ENCODE measurements at regions not wholly inside any gene's neighbourhood (a gene's known extent, or its start where the extent isn't known, plus 50 kb on each side); places are given as distances from the start of the nearest gene placed in this dataset.
"Not testable (repeated sequence)": the region's sequence is repeated elsewhere in the genome, so short reads cannot be mapped to it uniquely, and the experiment has no call there.

DNA sequence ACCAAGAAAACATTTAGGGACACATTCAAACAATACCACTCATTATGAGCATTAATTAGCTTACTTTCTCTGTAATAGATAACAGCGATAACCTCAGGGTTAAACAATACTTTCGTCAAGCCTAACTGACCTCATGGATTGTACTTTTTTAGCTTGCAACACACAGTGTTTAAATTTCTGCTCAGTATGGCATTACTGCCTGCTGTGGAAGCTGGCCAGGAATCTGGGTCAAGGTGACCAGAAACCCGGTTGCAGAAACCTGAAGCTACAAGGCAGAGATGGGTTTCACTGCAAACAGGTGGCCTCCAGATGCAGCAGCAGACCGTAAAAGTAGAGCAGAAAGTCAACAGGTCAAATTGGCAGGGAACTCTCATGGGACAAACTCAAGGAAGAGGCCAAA, 123.8 kb upstream of the FHL2 start:
- DNase-seq = no peak

DNA sequence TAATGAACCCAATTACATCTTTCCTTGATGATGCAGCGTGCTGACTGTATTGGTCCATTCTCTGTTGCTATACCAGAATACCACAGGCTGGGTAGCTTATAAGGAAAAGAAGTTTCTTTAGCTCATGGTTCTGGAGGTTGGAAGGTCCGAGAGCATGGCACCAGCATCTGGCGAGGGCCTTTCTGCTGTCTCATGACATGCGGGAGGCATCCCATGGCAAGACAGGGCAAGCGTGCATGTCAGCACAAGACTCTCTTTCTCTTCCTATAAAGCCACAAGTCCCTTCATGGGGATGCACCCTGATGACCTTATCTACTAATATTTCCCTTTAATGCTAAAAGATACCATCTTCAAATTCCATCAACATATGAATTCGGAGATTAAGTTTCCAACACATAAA, 122.8 kb upstream of the FHL2 start:
- DNase-seq = no peak

DNA sequence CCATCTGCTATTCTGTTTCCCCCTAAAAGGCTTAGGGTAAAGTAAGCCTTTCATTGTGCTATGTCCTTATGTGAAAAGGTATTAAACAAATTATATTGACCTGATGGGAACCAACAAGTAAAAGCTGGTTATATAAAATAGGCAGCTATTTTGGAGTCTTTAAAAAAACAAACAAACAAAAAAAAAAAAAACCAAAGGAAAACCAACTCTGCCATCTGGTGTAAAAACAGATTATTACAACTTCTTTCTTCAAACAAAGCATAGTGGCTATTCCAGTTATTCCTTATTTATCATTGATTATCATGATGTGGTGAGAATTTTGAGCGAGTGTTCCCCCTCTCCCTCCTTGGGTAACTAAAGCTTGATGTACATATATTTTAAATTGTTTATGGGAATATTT, 122.3 kb upstream of the FHL2 start:
- DNase-seq = peak; percentile 7 to 20

DNA sequence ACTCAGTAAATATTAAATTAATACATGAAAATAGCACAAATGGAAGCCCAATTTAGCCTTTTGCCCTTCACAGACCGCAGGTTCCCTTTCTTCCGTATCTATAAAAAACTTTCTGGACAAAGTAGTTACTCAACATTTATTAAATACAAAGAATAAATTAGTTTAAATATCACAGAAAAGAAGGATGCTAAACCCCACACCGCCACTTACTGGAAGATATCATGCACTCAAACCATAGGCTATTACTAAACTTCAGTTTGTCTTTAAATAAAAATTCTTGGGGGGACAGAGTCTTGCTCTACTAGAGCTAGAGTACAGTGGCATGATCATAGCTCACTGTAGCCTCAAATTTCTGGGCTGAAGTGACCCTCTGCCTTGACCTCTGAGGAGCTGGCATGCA, 120.7 kb upstream of the FHL2 start:
- no peak for DNase-seq

DNA sequence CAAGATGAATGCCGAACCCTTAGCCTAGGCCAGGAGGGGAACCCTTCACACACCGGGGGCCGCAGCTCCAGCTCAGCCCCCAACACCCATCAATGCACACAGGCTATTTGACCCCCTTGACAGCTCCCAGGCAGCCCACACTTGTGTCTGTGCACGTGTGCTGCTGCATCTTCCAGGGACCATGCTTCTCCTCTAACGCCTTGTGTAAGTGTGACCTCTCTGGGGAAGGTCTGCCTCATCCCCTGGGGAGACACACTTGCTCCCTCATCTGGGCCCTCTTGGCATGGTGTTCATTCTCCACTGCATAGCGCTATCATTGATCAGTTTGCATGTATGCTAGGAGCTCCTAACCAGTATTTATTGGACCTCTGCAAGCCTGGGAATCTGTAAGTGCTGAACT, 120.0 kb upstream of the FHL2 start:
- no peak for DNase-seq

DNA sequence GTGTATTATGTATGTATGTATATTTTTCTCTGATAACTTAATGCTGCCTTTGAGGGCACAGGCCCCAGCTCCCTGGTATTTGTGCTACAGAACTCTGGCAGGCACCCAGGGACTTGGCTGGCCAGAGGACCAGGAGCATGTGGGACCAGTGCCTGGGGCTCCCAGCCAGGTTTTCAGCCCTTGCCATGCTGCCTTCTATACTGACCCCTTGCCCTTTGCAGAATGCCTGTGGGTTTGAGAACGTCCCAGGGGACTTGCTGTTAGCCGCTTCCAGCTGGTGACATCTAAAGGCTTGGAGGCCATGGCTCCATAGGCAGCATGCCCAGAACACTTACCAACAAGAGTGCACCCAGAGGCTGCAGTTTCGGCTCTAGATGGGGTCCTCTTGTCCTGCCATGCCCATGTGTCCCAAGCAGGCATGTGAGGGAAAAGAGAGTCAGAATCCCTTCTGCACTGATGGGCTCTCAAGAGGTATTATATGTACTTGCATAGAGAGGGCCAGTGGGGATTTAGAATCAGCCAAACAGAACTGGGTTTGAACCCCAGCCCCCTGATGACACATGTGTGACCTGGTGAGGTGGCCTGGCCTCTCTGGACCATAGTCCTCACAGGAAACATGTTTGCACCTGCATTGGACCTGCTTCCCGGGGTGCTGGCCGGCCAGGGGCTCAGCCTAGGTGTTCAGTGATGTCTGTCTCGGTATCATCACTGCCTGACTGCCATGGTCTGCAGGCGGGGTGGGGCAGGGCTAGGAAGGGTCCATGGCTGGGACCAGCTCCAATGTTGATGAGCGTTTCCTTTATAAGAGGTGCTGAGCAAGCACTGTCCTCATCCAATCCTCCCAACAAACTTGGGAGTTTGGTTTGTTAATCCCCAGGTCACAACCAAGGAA, 119.2 kb upstream of the FHL2 start:
- no peak for DNase-seq

DNA sequence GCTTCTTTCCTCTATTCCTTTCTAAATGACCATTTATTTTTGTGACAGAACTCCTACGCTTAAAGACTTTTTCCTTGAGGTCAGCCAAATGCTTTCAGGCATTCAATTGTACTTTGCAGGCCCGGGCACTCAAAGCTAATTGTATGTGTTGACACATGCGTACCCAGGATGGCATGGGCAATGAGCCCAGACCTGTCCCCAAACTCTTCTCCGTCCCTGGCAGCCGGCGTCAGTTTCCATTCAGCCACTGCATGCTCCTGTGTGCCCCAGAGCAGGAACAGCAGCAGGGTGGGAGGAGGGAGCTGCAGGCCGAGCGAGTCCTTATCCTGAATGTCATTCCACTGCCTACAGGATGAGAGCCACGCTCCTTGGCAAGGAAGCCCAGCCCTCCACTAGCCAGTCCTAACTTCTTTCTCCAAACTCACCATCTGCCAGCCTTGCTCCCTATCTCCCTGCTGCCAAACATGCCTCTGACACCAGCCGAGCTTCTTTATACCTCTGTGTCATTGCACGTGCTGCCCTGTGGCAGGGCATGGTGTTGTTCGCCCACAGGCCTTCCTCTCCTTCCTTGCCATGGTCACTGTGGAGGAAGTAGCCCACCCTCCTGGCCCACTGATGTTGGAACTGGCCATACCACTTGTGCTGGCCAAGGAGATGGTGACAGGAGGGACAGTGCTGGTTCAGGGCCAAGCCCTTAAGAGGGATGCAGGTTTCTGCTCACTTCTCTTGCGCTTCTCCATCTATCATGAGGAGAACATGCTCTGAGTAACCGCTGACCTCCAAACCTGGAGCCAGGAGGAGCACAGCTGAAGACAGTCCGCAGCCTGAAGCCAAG, 116.9 kb upstream of the FHL2 start:
- no peak for DNase-seq

DNA sequence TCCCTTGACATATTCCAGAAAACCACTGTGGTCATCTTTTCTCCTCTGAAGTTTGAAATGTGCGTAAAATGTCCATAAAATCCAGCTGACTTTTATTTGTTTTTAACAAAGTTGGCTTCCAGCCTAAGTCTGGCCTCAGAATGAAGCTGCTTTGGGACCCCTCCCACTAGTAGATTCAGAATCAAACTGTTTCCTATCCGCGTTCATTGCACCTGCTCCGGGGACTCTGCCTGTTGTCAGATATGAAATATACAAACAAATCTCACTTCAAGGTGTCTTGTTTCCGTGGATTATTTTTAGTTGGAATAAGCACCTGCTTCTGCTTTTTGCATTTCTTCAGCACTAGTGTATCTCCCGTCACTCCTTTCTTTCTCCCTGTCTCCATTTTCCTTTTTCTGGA, 115.7 kb upstream of the FHL2 start:
- DNase-seq = no peak

DNA sequence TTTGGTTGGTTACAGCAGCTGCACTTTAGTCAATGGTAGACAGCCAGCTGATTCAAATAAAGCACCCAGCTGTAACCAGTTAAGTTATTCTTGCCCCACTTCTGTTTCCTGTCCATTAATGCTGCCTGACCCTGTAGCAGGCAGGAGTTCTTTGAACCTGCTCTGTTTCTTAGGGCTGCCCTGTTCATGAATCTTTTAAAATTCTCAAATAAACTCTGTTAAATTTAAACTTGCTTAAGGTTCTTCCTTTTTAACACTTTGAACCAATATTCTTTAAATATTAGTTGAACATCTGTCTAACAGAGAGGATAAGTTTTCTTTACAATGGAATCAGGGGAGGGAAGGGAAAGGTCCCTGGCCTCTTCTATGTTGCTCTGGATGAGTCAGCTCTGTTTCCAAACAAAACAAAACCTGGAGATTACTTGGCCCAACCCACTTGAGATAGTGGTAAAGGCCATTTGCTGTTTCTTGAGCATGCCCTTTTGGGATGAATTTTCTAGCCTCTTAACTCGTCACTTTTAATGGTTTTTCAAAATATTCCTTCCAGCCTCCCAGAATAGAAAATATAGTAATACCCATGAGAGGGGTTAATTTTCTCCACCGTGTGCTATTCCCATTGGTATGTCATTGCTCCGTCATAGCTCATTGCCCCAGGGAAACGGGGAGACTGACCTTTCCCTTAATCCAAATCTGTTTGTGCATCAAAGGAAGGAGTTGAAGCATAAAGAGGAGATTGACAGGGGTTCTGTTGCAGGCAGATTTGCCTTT, 112.1 kb upstream of the FHL2 start:
- DNase-seq = no peak

DNA sequence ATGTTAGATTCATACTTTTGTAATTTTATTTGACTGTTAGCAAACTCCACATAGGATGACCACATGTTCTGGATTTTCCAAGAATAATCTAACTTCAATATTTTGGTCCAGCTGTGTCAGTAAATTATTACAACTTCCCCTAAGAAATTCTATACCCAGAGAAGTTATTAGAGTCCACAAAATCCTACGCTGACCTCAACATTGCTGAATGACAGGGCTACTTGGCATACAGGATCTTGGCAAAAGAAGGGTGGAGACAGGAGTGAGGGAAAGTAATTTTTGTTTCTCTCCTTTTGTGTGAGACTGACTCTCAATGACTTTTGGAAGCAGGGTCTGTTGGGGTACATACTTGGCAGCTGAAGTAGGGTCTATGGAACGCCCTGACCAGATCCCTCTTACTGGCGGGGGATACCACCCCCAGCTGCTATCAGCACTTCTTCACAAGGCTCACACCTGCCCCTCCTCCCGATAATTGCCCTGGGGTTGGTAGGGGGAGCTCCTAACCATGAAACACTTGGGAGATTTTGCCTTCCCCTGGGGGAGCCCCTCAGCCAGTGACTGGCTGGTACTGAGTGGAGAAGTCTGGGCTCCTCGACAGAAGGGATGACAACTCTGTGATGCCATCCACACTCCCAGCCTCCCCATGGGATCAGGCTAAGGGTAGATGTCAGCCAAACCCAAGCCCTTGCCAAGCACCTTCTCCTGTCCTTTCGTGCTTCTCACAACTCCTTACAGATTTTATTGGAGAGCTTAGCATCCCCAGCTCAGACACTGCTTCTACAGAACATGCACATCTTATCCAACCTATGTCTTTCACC, 110.6 kb upstream of the FHL2 start:
- DNase-seq = no peak

DNA sequence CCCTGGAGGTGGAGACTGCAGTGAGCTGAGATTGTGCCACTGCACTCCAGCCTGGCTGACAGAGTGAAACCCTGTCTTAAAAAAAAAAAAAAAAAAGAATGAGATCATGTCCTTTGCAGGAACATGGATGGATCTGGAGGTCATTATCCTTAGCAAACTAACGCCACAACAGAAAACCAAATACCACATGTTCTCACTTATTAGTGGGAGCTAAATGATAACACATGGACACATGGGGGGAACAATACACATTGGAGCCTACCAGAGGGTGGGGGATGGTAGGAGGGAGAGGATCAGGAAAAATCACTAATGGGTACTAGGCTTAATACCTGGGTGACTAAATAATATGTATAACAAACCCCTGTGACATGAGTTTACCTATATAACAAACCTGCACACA, 108.0 kb upstream of the FHL2 start:
- DNase-seq = not testable (repeated sequence)

DNA sequence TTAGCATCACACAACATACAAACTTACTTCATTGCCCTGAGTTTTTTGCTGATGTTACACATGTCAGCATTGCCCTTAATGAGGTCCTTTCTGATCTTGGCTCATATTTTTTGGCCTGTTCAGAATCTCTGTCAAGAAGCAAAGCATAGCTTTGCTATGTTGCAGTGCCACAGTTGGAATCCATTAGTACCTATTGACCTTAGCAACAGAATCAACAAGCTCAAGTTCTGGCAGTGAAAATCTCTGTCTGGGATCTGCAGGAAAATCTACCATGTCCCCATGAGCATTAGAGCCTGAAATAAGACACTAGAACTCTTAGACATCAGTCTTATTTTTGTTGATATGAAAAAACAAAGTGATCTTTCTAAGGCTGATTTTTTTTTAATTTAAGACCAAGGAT, 105.6 kb upstream of the FHL2 start:
- no peak for DNase-seq

DNA sequence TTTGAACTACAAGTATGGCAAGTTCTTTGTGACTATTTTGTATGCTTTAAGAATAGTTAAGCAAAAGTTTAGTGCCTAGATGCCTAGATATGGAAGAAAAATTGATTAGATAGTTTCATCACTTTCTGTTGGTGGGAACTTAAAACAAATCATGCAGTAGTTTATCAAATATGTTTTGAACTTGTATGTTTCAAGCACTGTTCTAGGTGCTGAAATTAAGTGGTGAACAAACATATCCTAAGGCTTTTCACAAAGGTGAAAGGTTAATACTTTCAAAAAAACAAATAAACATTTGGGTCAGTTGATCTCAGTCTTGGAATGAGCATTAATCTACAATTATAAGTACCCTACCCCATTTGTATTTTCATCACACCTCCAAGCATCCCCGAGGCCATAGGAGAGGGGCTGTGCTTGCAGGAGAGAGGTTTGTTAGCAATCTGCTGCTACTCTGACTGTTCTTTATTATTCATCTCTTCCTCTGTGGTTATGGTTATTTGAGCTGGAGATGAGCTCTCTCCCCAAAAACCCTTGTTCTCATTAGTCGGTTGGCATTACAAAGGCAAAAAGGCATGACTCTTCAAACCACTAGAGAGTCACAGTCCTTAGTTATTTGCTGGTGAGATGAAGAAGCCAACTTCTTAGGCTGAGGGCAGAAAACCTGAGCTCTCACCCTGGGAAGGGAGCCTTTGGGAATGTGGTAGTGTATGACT, 103.9 kb upstream of the FHL2 start:
- DNase-seq = no peak

DNA sequence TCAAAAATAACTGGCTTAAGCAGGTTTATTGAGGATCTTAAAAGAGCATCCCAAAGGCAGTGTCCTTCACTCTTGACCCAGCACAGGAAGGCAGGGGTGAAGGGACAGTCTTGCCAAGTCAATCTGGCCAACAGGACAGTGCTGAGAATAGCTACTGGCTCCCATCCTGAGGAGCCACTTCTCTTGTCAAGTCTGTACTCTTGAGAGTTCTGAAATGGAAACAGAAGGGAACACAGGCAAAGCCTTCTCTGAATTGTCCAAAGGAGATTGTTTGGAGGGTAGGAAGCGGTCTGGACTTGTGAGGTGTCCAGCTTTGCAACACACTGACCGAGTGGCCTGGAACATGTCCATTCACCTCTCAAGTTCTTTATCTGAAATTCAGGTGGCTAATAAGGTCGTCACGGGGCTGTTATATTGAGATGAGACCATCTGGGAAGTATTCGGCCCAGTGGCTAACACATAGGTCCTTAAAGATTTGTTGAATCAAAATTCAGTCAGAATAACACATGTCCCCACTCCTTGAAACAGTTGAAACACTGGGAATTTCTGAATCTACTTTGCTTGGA, 99.5 kb upstream of the FHL2 start:
- no peak for DNase-seq

DNA sequence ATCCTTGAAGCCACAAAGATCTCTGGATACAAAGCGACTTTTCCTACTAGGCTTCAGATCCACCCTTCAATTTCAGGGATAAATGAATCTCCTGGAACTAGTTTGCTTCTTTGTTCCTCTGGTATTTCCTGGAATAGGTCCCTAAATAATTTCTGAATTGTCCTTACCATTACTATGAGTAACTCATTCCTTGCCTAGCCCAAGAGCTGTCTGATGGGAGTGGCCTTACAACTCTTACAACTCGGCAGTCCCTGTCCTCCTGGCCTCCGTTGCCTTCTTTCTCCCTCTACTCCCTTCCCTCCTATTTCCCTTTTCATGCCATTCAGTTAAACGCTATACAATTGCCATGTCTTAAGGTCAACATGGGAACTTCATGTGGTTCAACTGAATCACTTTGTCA, 98.2 kb upstream of the FHL2 start:
- DNase-seq = no peak

DNA sequence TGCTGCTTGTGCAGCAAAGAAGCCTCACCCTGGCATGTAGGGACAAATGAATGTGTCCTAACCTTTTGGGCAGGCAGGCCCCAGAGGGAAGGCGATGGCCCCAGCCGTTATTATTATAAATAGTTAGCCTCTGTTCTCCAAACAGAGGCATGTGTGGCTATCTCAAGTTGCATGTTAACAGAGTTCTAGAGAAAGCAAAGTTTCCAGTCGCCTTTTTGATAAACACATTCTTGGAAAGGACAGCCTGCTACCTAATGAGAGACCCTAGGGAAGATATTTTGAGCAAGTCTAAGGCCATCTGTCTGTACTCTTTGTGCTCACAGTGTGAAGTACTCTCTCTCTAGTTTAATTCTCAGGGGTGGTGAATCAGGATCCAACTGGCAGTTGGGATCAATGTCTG, 97.4 kb upstream of the FHL2 start:
- DNase-seq = no peak

DNA sequence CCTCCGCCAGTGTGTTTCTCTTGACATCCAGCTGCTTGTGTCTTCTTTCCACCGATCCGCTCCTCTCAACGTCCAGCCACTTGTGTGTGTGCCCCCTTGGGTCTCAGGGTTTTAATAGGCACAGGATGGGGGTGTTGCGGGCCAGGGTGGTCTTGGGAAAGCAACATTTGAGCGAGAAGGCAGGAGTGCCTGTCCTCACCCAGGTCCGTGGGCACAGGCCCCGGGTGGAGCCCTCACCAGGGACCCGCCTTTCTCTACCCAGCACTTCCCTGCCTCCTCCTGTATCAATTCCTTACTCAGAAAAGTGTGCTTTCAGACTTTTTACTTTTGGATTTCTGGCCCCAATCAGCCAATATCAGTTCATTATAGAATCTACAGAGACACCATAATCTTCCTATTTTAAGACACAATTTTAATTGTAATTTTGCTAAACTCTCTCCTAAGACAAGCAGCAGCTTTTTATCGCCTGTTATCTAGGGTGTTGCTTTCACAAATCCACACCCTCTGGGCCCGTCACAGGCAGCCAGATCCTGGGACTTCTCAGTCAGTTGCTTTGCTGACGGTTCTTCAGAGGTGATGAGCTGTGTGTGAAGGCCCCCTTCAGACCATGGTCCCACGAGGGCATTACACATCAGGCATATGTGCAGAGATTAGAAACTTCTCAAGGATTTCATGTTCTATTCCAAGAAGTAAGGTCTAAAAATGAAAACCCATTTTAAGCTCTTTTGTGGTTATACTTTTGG, 96.0 kb upstream of the FHL2 start:
- DNase-seq = no peak

DNA sequence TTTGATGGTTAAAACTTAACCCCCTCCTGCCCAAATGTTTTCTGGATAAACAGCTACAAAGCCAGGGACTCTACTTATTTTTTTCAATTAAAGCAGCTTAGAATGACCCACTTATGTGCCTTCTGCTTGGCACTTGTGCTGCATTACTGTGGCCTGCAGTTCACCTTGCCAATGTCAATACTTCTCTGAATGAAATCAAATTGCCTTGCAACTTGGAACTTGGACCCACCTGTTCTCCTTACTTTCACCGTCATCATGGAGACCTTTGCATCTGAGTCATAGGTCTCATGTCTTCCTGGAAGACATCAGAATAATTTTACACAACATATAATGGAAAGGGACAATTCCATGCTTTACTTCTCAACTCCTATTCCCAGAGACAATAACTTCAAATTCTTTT, 92.1 kb upstream of the FHL2 start:
- no peak for DNase-seq

DNA sequence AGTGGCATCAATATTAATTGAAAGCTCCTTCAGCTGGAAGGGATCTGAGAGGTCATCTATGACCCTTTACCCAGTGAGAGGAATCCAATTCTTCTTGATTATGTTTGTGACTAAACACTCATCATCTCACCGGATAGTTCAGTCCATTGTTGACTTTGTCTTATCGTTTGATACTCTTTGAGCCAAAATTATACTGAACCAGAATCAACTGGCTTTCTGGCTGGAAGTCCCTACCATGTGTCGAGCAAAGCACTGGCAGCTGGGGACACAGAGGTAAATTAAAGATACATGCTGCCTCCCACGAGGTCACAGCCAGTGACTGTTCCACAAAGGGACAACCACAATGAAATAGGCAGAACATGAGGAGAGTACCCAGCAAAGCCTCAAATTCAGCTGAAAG, 91.4 kb upstream of the FHL2 start:
- DNase-seq = no peak

DNA sequence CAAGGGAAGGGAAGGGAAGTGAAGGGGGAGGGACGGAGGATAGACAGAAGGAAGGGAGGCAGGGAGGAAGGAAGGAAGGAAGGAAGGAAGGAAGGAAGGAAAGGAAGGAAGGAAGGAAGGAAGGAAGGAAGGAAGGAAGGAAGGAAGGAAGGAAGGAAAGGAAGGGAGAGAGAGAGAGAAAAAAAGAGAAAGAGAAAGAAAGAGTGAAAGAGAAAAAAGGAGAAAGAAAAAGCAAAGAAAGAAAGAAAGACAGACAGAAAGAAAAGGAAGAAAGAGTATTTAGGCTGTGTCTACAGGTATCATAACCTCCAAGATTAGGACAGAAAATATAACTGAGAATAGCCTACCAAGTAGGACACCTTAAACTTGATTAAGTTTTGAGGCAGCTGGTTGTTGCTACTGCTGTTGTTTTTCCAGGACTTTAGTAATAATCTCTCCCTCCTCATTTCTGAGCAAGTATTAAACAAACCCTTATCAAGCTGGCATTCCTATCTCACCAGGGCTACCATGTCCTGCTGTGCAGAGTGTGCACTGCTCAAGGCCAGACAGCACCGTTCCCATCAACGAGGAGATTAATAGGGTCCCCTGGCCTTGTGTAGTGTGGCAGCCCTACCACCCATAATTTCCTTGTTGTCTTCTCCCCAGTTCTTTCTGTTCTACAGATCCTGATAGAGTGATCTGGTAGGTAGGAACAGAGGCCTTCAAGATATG, 90.5 kb upstream of the FHL2 start:
- DNase-seq = no peak
